ENCODE measurements at regions not wholly inside any gene's neighbourhood (a gene's known extent, or its start where the extent isn't known, plus 50 kb on each side); places are given as distances from the start of the nearest gene placed in this dataset.

GRCh38 chr14:82796086-82796485, 1262.4 kb upstream of the SEL1L start:
- TF ChIP-seq CTCF (conservative IDR thresholded peaks at IDR 0.05; ENCODE audit: low read depth in 2 of 2) (no peak), POLR2AphosphoS5 (IDR thresholded peaks at IDR 0.05; ENCODE audit: low read depth) (no peak), REST (IDR thresholded peaks at IDR 0.05; ENCODE audit: unreplicated experiment) (no peak), ZNF114 (CRISPR knock-in tag; IDR thresholded peaks at IDR 0.05) (no peak), EZH2 (IDR thresholded peaks at IDR 0.05; ENCODE audit: low read depth, unreplicated experiment) (no peak), CREB1 (CRISPR knock-in tag; IDR thresholded peaks at IDR 0.05; ENCODE audit: low read depth) (no peak), EZH2phosphoT487 (IDR thresholded peaks at IDR 0.05; ENCODE audit: unreplicated experiment) (no peak), ZNF331 (CRISPR knock-in tag; IDR thresholded peaks at IDR 0.05; ENCODE audit: low read depth) (no peak), JUNB (IDR thresholded peaks at IDR 0.05; ENCODE audit: unreplicated experiment) (no peak), STAT1 (IDR thresholded peaks at IDR 0.05; ENCODE audit: unreplicated experiment) (no peak), ETS1 (IDR thresholded peaks at IDR 0.05) (no peak), NANOG (IDR thresholded peaks at IDR 0.05; ENCODE audit: borderline replicate concordance) (no peak)

Data from GM23338 (cell line).